H9 (cell line): ENCODE measurements at regions not wholly inside any gene's neighbourhood (a gene's known extent, or its start where the extent isn't known, plus 50 kb on each side); places are given as distances from the start of the nearest gene placed in this dataset.

Experiments
- DNase-seq: peaks from one replicate; pipeline ENCODE4 v3.0.0-alpha.2; 2017
- H2AFZ ChIP-seq: one replicate; pipeline ENCODE4 v1.6.1; 2013; ENCODE audit warnings: mild to moderate bottlenecking, low read length, control low read depth, moderate library complexity
- H2AK5ac ChIP-seq: 2 replicates; pipeline ENCODE4 v1.6.1; 2013; ENCODE audit warnings: low read length, control low read depth, mixed read lengths; ENCODE audit not compliant: insufficient read length
- H2BK120ac ChIP-seq: one replicate; pipeline ENCODE4 v1.6.1; 2013; ENCODE audit warnings: low read depth, mild to moderate bottlenecking, low read length, control low read depth, inconsistent platforms; ENCODE audit not compliant: poor library complexity, severe bottlenecking
- H2BK12ac ChIP-seq: 2 replicates; pipeline ENCODE4 v1.6.1; 2013; ENCODE audit warnings: low read length, control low read depth, mixed read lengths, low read depth; ENCODE audit not compliant: insufficient read length
- H2BK15ac ChIP-seq: 2 replicates; pipeline ENCODE4 v1.6.1; 2013; ENCODE audit warnings: low read depth, low read length, control low read depth
- H2BK20ac ChIP-seq: one replicate; pipeline ENCODE4 v1.6.1; 2013; ENCODE audit warnings: low read depth, mild to moderate bottlenecking, low read length, control low read depth, inconsistent platforms; ENCODE audit not compliant: poor library complexity, severe bottlenecking
- H2BK5ac ChIP-seq: 2 replicates; pipeline ENCODE4 v1.6.1; 2013; ENCODE audit warnings: low read length, control low read depth, mixed read lengths; ENCODE audit not compliant: insufficient read length
- H3K14ac ChIP-seq: 2 replicates; pipeline ENCODE4 v1.6.1; 2013; ENCODE audit warnings: low read length, control low read depth; ENCODE audit not compliant: insufficient read depth
- H3K18ac ChIP-seq: 2 replicates; pipeline ENCODE4 v1.6.1; 2013; ENCODE audit warnings: low read depth, mild to moderate bottlenecking, mixed read lengths, low read length, control low read depth; ENCODE audit not compliant: insufficient read length
- H3K23ac ChIP-seq: 2 replicates; pipeline ENCODE4 v1.6.1; 2013; ENCODE audit warnings: low read length, control low read depth, mixed read lengths, low read depth; ENCODE audit not compliant: insufficient read length
- H3K23me2 ChIP-seq: 2 replicates; pipeline ENCODE4 v1.6.1; 2013; ENCODE audit warnings: low read depth, mild to moderate bottlenecking, mixed read lengths, low read length, control low read depth; ENCODE audit not compliant: insufficient read length, poor library complexity, severe bottlenecking
- H3K27ac ChIP-seq: 2 replicates; pipeline ENCODE4 v1.5.1; 2013; ENCODE audit warnings: low read length, control low read depth, mixed read lengths, low read depth; ENCODE audit not compliant: insufficient read length
- H3K27me3 ChIP-seq: 2 replicates; pipeline ENCODE4 v1.6.1; 2013; ENCODE audit warnings: low read length, control low read depth, inconsistent platforms; ENCODE audit not compliant: insufficient read depth
- H3K4ac ChIP-seq: 2 replicates; pipeline ENCODE4 v1.6.1; 2013; ENCODE audit warnings: low read depth, mild to moderate bottlenecking, control low read depth, inconsistent platforms, low read length, moderate library complexity
- H3K4me1 ChIP-seq: 2 replicates; pipeline ENCODE4 v1.6.1; 2013; ENCODE audit warnings: low read length, control low read depth, inconsistent platforms; ENCODE audit not compliant: insufficient read depth
- H3K4me2 ChIP-seq: 2 replicates; pipeline ENCODE4 v1.6.1; 2013; ENCODE audit warnings: low read length, control low read depth, mixed read lengths; ENCODE audit not compliant: insufficient read length, insufficient read depth
- H3K56ac ChIP-seq: 2 replicates; pipeline ENCODE4 v1.6.1; 2013; ENCODE audit warnings: low read depth, mild to moderate bottlenecking, mixed read lengths, low read length, control low read depth; ENCODE audit not compliant: insufficient read length
- H3K79me1 ChIP-seq: 2 replicates; pipeline ENCODE4 v1.6.1; 2013; ENCODE audit warnings: low read depth, mild to moderate bottlenecking, moderate library complexity, low read length, control low read depth, inconsistent platforms; ENCODE audit not compliant: insufficient read depth, poor library complexity, severe bottlenecking
- H3K79me2 ChIP-seq: 2 replicates; pipeline ENCODE4 v1.6.1; 2013; ENCODE audit warnings: low read length, control low read depth, inconsistent platforms; ENCODE audit not compliant: insufficient read depth
- H3K9ac ChIP-seq: 2 replicates; pipeline ENCODE4 v1.6.1; 2013; ENCODE audit warnings: low read length, control low read depth, mixed read lengths; ENCODE audit not compliant: insufficient read length; ENCODE audit errors: extremely low read depth
- H3K9me3 ChIP-seq: one replicate; pipeline ENCODE4 v1.6.1; 2013; ENCODE audit warnings: low read depth, low read length, inconsistent platforms; ENCODE audit not compliant: control insufficient read depth
- H3T11ph ChIP-seq: one replicate; pipeline ENCODE4 v1.6.1; 2013; ENCODE audit warnings: mild to moderate bottlenecking, low read length, control low read depth, inconsistent platforms
- H4K20me1 ChIP-seq: one replicate; pipeline ENCODE4 v1.6.1; 2013; ENCODE audit not compliant: control insufficient read depth, insufficient read length, insufficient read depth
- H4K5ac ChIP-seq: 2 replicates; pipeline ENCODE4 v1.6.1; 2013; ENCODE audit warnings: low read depth, mild to moderate bottlenecking, mixed read lengths, low read length, control low read depth; ENCODE audit not compliant: insufficient read length
- H4K8ac ChIP-seq: replicated peaks from 2 replicates; pipeline ENCODE4 v1.6.1; 2013; ENCODE audit warnings: low read length, control low read depth, mixed read lengths, low read depth; ENCODE audit not compliant: insufficient read length
- H4K91ac ChIP-seq: 2 replicates; pipeline ENCODE4 v1.6.1; 2013; ENCODE audit warnings: low read depth, mild to moderate bottlenecking, moderate library complexity, mixed read lengths, low read length, control low read depth; ENCODE audit not compliant: insufficient read length
- H3K27ac Mint-ChIP-seq, 3 experiments: 2 replicates in 2 of 3; 3 replicates in 1 of 3; pipeline ENCODE4 v1.8.0; 2020 to 2021; ENCODE audit warnings: mixed read lengths in 3 of 3, mild to moderate bottlenecking in 1 of 3, moderate library complexity in 1 of 3
- H3K27me3 Mint-ChIP-seq: 2 replicates; pipeline ENCODE4 v1.8.0; 2021; ENCODE audit warnings: low read depth, mild to moderate bottlenecking, moderate library complexity, mixed read lengths
- H3K36me3 Mint-ChIP-seq, 3 experiments: 2 replicates in 2 of 3; 3 replicates in 1 of 3; pipeline ENCODE4 v1.8.0; 2020 to 2021; ENCODE audit warnings: low read depth in 3 of 3, mixed read lengths in 3 of 3; ENCODE audit not compliant: insufficient read depth in 1 of 3
- H3K4me1 Mint-ChIP-seq, 2 experiments: 2 replicates each; pipeline ENCODE4 v1.8.0; 2020; ENCODE audit warnings: mixed read lengths in 2 of 2
- H3K4me3 Mint-ChIP-seq, 2 experiments: 2 replicates in 1 of 2; 3 replicates in 1 of 2; pipeline ENCODE4 v1.8.0; 2020 to 2021; ENCODE audit warnings: mild to moderate bottlenecking in 2 of 2, mixed read lengths in 2 of 2, moderate library complexity in 1 of 2
- H3K9me3 Mint-ChIP-seq, 2 experiments: 2 replicates in 1 of 2; 3 replicates in 1 of 2; pipeline ENCODE4 v1.8.0; 2020; ENCODE audit warnings: mild to moderate bottlenecking in 2 of 2, mixed read lengths in 2 of 2, moderate library complexity in 1 of 2
- WGBS: extraction: QIAGEN DNeasy Blood & Tissue Kit; methylation state at CpG from one replicate; pipeline ENCODE4 v1.1.7; 2013; ENCODE audit warnings: missing lambda C conversion rate, low lambda C conversion rate, mixed read lengths; ENCODE audit not compliant: insufficient read length; ENCODE audit errors: extremely low coverage; 5-methylcytosine and 5-hydroxymethylcytosine counted together
- TF ChIP-seq, protein P1 (sequence below): fragments of 200-600 bp; sonication (generic); conservative IDR thresholded peaks from 3 replicates; pipeline ENCODE4 v1.8.0; 2021; ENCODE audit warnings: antibody characterized with exemption, mild to moderate bottlenecking

DNA sequence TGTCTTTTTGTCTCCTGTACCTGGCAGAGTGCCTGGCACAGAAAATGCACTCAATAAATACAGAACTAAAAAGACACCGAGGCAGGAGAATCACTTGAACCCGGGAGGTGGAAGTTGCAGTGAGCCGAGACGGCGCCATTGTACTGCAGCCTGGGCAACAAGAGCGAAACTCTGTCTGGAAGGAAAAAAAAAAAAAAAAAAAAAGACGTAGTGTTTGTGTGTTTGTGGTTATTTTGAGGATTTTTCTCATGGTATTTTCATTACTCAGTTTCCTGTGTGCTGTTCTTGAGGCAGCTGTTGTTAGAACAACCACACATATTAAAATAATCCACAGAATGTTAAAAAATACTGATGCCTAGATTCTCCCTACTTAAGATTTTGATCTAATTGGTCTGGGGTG lies 519.2 kb upstream of the SPHKAP start:
- H3K14ac ChIP-seq = no peak overlapping the region
- no peak overlapping the region for H3K27ac ChIP-seq
- no peak overlapping the region for H3K9ac ChIP-seq
- H3K79me1 ChIP-seq = no peaks in the 10 kb centered on the region
- no peaks in the 10 kb centered on the region for H3K27me3 ChIP-seq
- H4K8ac ChIP-seq = no peak overlapping the region
- H4K91ac ChIP-seq = no peak overlapping the region
- TF ChIP-seq, protein P1, sequence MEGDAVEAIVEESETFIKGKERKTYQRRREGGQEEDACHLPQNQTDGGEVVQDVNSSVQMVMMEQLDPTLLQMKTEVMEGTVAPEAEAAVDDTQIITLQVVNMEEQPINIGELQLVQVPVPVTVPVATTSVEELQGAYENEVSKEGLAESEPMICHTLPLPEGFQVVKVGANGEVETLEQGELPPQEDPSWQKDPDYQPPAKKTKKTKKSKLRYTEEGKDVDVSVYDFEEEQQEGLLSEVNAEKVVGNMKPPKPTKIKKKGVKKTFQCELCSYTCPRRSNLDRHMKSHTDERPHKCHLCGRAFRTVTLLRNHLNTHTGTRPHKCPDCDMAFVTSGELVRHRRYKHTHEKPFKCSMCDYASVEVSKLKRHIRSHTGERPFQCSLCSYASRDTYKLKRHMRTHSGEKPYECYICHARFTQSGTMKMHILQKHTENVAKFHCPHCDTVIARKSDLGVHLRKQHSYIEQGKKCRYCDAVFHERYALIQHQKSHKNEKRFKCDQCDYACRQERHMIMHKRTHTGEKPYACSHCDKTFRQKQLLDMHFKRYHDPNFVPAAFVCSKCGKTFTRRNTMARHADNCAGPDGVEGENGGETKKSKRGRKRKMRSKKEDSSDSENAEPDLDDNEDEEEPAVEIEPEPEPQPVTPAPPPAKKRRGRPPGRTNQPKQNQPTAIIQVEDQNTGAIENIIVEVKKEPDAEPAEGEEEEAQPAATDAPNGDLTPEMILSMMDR = no peak
- no peak overlapping the region for H2AK5ac ChIP-seq
- no peaks in the 10 kb centered on the region for H3K4me1 ChIP-seq
- no peak overlapping the region for H3K4ac ChIP-seq
- no peak overlapping the region for H3K4me2 ChIP-seq
- H3K9me3 ChIP-seq = no peaks in the 10 kb centered on the region
- no peak overlapping the region for H3K56ac ChIP-seq
- Mint-ChIP-seq H3K4me1 (peaks cover 6 to 7% of the 10 kb centered on the region in 2 experiments; a peak in 3 of 4 replicates), H3K4me3 (no peak overlapping the region), H3K36me3 (no peaks in the 10 kb centered on the region), H3K9me3 (peaks cover 0 to 4% of the 10 kb centered on the region in 2 experiments; a peak in 3 of 5 replicates), H3K27ac (no peak overlapping the region), H3K27me3 (peaks cover 5% of the 10 kb centered on the region; the same call in 1 of the 2 replicates)
- no peak overlapping the region for H2BK12ac ChIP-seq
- DNase-seq = no peak
- no CpG with 5 or more reads among the region's 7 CpGs for WGBS
- no peak overlapping the region for H3K18ac ChIP-seq
- no peaks in the 10 kb centered on the region for H3K23me2 ChIP-seq
- no peak overlapping the region for H2BK15ac ChIP-seq
- no peaks in the 10 kb centered on the region for H4K20me1 ChIP-seq
- H2BK20ac ChIP-seq = no peak overlapping the region
- H2AFZ ChIP-seq = no peak overlapping the region
- H3T11ph ChIP-seq = no peak overlapping the region
- H2BK120ac ChIP-seq = no peak overlapping the region
- H4K5ac ChIP-seq = no peak overlapping the region
- no peak overlapping the region for H2BK5ac ChIP-seq
- no peaks in the 10 kb centered on the region for H3K79me2 ChIP-seq
- H3K23ac ChIP-seq = no peak overlapping the region
